ENCODE measurements at regions not wholly inside any gene's neighbourhood (a gene's known extent, or its start where the extent isn't known, plus 50 kb on each side); places are given as distances from the start of the nearest gene placed in this dataset.

GRCh38 chr7:81833401-81833800, 63.6 kb upstream of the HGF start:
- TF ChIP-seq POLR2A (IDR thresholded peaks at IDR 0.05; ENCODE audit: low read depth, low read length) (no peak), POLR2AphosphoS5 (IDR thresholded peaks at IDR 0.05; ENCODE audit: low read depth, low read length) (no peak), TAF1 (IDR thresholded peaks at IDR 0.05; ENCODE audit: borderline replicate concordance, low read depth, low read length) (no peak)
